MM.1S (cell line): ENCODE measurements at regions not wholly inside any gene's neighbourhood (a gene's known extent, or its start where the extent isn't known, plus 50 kb on each side); places are given as distances from the start of the nearest gene placed in this dataset.

Source experiments
- DNase-seq: peaks from one replicate; pipeline ENCODE4 v3.0.0-alpha.2; 2015
- H2AFZ ChIP-seq: fragments of 300-600 bp; sonication (generic); 2 replicates; pipeline ENCODE4 v1.6.0; 2016; ENCODE audit warnings: antibody characterized with exemption, low read length
- H3F3A ChIP-seq: fragments of 300-600 bp; sonication (generic); 2 replicates; pipeline ENCODE4 v1.6.1; 2016; ENCODE audit warnings: mild to moderate bottlenecking, antibody characterized with exemption, low read length, moderate library complexity, mixed read lengths; ENCODE audit not compliant: insufficient read depth
- H3K27ac ChIP-seq: fragments of 300-600 bp; sonication (generic); 2 replicates; pipeline ENCODE4 v1.5.1; 2016; ENCODE audit warnings: mild to moderate bottlenecking, low read length
- H3K27me3 ChIP-seq: fragments of 300-600 bp; sonication (generic); replicated peaks from 2 replicates; pipeline ENCODE4 v1.6.0; 2016; ENCODE audit warnings: low read length; ENCODE audit not compliant: insufficient read depth
- H3K36me3 ChIP-seq: fragments of 300-600 bp; sonication (generic); replicated peaks from 2 replicates; pipeline ENCODE4 v1.6.1; 2016; ENCODE audit warnings: mild to moderate bottlenecking, low read length, mixed read lengths; ENCODE audit not compliant: insufficient read depth
- H3K4me1 ChIP-seq: fragments of 300-600 bp; sonication (generic); 2 replicates; pipeline ENCODE4 v1.6.1; 2016; ENCODE audit warnings: low read length, mixed read lengths
- H3K4me2 ChIP-seq: fragments of 300-600 bp; sonication (generic); 2 replicates; pipeline ENCODE4 v1.6.0; 2016; ENCODE audit warnings: low read depth, low read length
- H3K4me3 ChIP-seq: fragments of 300-600 bp; sonication (generic); 2 replicates; pipeline ENCODE4 v1.5.1; 2016; ENCODE audit warnings: low read length, mixed read lengths
- H3K79me2 ChIP-seq: fragments of 300-600 bp; sonication (generic); 2 replicates; pipeline ENCODE4 v1.6.1; 2016; ENCODE audit warnings: mixed run types, low read length, mixed read lengths
- H3K9ac ChIP-seq: fragments of 300-600 bp; sonication (generic); 2 replicates; pipeline ENCODE4 v1.6.1; 2016; ENCODE audit warnings: low read length, mixed read lengths
- H3K9me2 ChIP-seq: fragments of 300-600 bp; sonication (generic); replicated peaks from 2 replicates; pipeline ENCODE4 v1.6.1; 2016; ENCODE audit warnings: mild to moderate bottlenecking, low read length, mixed read lengths; ENCODE audit not compliant: insufficient read depth
- H3K9me3 ChIP-seq: fragments of 300-600 bp; sonication (generic); replicated peaks from 2 replicates; pipeline ENCODE4 v1.6.1; 2016; ENCODE audit warnings: mild to moderate bottlenecking, low read length, mixed read lengths; ENCODE audit not compliant: insufficient read depth
- H4K20me1 ChIP-seq: fragments of 300-600 bp; sonication (generic); 2 replicates; pipeline ENCODE4 v1.6.1; 2016; ENCODE audit warnings: mild to moderate bottlenecking, low read length, moderate library complexity, mixed read lengths; ENCODE audit not compliant: insufficient read depth
- EZH2 ChIP-seq: fragments of 300-600 bp; sonication (generic); optimal IDR thresholded peaks from 2 replicates; pipeline ENCODE3; 2017; ENCODE audit warnings: low read depth, mild to moderate bottlenecking, antibody characterized with exemption, low read length, mixed read lengths
- EZH2phosphoT487 ChIP-seq: fragments of 300-600 bp; sonication (generic); IDR thresholded peaks from 2 replicates; pipeline ENCODE4 v1.6.1; 2018; ENCODE audit warnings: antibody characterized with exemption, low read length
- TF ChIP-seq, protein P1 (sequence below): fragments of 300-600 bp; sonication (generic); IDR thresholded peaks from 2 replicates; pipeline ENCODE4 v1.5.1; 2016; ENCODE audit warnings: antibody characterized with exemption, low read length, mixed read lengths

DNA sequence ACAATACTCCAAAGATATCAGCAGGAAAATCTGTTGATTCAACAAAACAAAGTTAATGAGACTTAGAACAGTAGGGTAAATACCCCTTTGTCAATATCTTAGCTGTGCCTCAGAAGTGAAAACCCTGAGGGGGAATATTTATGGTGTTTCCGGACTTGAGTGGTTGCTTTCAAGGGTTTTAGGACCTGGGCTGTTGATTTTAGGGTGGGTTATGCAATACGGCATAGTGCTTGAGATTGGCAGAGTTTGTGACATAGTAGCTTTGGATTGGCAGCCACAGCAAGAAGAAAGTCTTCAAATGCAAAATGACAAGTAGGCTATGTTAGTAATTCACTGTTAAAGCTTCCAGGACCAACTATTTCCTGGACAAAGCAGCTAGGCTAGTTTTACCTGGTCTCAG is 826.3 kb upstream of the CDH2 start:
- Histone ChIP-seq H3K4me3 (no peak overlapping the region), H2AFZ (no peak overlapping the region), H4K20me1 (no peaks in the 10 kb centered on the region), H3K4me2 (no peak overlapping the region), H3K9ac (no peak overlapping the region), H3K36me3 (no peaks in the 10 kb centered on the region), H3K9me2 (no peaks in the 10 kb centered on the region), H3K27ac (no peak overlapping the region), H3K4me1 (no peaks in the 10 kb centered on the region), H3K79me2 (no peaks in the 10 kb centered on the region), H3K9me3 (no peaks in the 10 kb centered on the region), H3K27me3 (no peaks in the 10 kb centered on the region), H3F3A (no peaks in the 10 kb centered on the region)
- no peak for TF ChIP-seq EZH2
- TF ChIP-seq EZH2phosphoT487 = no peak
- TF ChIP-seq, protein P1, sequence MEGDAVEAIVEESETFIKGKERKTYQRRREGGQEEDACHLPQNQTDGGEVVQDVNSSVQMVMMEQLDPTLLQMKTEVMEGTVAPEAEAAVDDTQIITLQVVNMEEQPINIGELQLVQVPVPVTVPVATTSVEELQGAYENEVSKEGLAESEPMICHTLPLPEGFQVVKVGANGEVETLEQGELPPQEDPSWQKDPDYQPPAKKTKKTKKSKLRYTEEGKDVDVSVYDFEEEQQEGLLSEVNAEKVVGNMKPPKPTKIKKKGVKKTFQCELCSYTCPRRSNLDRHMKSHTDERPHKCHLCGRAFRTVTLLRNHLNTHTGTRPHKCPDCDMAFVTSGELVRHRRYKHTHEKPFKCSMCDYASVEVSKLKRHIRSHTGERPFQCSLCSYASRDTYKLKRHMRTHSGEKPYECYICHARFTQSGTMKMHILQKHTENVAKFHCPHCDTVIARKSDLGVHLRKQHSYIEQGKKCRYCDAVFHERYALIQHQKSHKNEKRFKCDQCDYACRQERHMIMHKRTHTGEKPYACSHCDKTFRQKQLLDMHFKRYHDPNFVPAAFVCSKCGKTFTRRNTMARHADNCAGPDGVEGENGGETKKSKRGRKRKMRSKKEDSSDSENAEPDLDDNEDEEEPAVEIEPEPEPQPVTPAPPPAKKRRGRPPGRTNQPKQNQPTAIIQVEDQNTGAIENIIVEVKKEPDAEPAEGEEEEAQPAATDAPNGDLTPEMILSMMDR = no peak
- DNase-seq = no peak

DNA sequence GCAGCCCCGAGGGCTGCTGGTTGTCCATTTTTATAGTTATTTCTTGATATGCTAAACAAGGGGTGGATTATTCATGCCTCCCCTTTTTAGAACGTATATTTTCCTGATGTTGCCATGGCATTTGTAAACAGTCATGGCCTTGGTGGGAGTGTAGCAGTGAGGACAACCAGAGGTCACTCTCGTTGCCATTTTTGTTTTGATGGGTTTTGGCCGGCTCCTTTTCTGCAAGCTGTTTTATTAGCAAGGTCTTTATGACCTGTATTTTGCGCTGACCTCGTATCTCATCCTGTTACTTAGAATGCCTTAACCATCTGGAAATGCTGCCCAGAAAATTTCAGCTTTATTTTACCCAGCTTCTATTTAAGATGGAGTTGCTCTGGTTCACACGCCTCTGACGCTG is 825.8 kb upstream of the CDH2 start:
- H3K4me1 ChIP-seq = no peaks in the 10 kb centered on the region
- H3K9me2 ChIP-seq = no peaks in the 10 kb centered on the region
- H4K20me1 ChIP-seq = no peaks in the 10 kb centered on the region
- no peak for DNase-seq
- no peaks in the 10 kb centered on the region for H3K36me3 ChIP-seq
- H3K27ac ChIP-seq = no peak overlapping the region
- H2AFZ ChIP-seq = no peak overlapping the region
- H3K27me3 ChIP-seq = no peaks in the 10 kb centered on the region
- H3K4me2 ChIP-seq = no peak overlapping the region
- no peaks in the 10 kb centered on the region for H3K9me3 ChIP-seq
- no peaks in the 10 kb centered on the region for H3F3A ChIP-seq
- no peaks in the 10 kb centered on the region for H3K79me2 ChIP-seq
- no peak overlapping the region for H3K4me3 ChIP-seq
- TF ChIP-seq EZH2phosphoT487 (no peak), EZH2 (no peak)
- TF ChIP-seq, protein P1 = no peak
- no peak overlapping the region for H3K9ac ChIP-seq

DNA sequence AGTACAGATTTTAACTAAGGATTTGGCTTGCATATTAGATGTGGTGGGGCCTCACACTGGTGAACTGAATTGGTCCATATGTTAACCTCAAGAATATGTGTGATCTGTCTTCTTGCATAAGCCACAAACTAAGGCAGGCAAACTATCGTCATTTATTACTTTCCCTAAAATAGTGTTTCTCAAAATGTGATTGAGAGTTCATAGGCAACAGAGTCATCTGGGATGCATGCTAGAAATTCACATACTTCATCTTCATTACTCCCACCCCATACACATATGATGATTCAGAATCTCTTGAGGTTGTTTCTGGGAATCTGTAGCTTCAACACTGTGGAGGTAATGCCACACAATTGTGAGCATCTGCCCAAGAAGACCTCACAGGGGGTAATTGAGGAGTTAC is 822.8 kb upstream of the CDH2 start:
- no peak overlapping the region for H3K9ac ChIP-seq
- no peak overlapping the region for H2AFZ ChIP-seq
- H4K20me1 ChIP-seq = no peaks in the 10 kb centered on the region
- no peaks in the 10 kb centered on the region for H3F3A ChIP-seq
- H3K4me2 ChIP-seq = no peak overlapping the region
- H3K27me3 ChIP-seq = no peaks in the 10 kb centered on the region
- no peak overlapping the region for H3K27ac ChIP-seq
- DNase-seq = no peak
- no peaks in the 10 kb centered on the region for H3K9me3 ChIP-seq
- H3K4me1 ChIP-seq = no peaks in the 10 kb centered on the region
- no peaks in the 10 kb centered on the region for H3K79me2 ChIP-seq
- H3K4me3 ChIP-seq = no peak overlapping the region
- no peaks in the 10 kb centered on the region for H3K36me3 ChIP-seq
- TF ChIP-seq, protein P1 = no peak
- TF ChIP-seq EZH2 = no peak
- no peak for TF ChIP-seq EZH2phosphoT487
- H3K9me2 ChIP-seq = no peaks in the 10 kb centered on the region
